ENCODE measurements at regions not wholly inside any gene's neighbourhood (a gene's known extent, or its start where the extent isn't known, plus 50 kb on each side); places are given as distances from the start of the nearest gene placed in this dataset.

- no peak for DNase-seq (ENCODE audit: low read depth in 2 of 2)
Measured at GRCh38 chr21:16357994-16358393, 628.2 kb downstream of the USP25 start.

GRCh38 chr21:16358784-16359183 is 629.0 kb downstream of the USP25 start:
- no peak for DNase-seq (ENCODE audit: low read depth in 2 of 2)

GRCh38 chr21:16363100-16363499 is 633.3 kb downstream of the USP25 start:
- no peak for DNase-seq (ENCODE audit: low read depth in 2 of 2)

GRCh38 chr21:16363518-16363917 is 633.7 kb downstream of the USP25 start:
- DNase-seq (ENCODE audit: low read depth in 2 of 2) = no peak

- no peak for DNase-seq (ENCODE audit: low read depth in 2 of 2)
Measured at GRCh38 chr21:16366207-16366606, 636.4 kb downstream of the USP25 start.

- DNase-seq (ENCODE audit: low read depth in 2 of 2) = no peak
Measured at GRCh38 chr21:16367079-16367478, 637.3 kb downstream of the USP25 start.

- DNase-seq (ENCODE audit: low read depth in 2 of 2) = no peak
Measured at GRCh38 chr21:16370186-16370585, 640.4 kb downstream of the USP25 start.

GRCh38 chr21:16372586-16372985 is 642.8 kb downstream of the USP25 start:
- no peak for DNase-seq (ENCODE audit: low read depth in 2 of 2)

- no peak for DNase-seq (ENCODE audit: low read depth in 2 of 2)
Measured at GRCh38 chr21:16376673-16377072, 646.9 kb downstream of the USP25 start.

- no peak for DNase-seq (ENCODE audit: low read depth in 2 of 2)
Measured at GRCh38 chr21:16377120-16377658, 647.4 kb downstream of the USP25 start.

- DNase-seq (ENCODE audit: low read depth in 2 of 2) = no peak
Measured at GRCh38 chr21:16377857-16378256, 648.1 kb downstream of the USP25 start.

GRCh38 chr21:16378525-16378924 is 648.7 kb downstream of the USP25 start:
- DNase-seq (ENCODE audit: low read depth in 2 of 2) = no peak

GRCh38 chr21:16388291-16388690 is 658.5 kb downstream of the USP25 start:
- no peak for DNase-seq (ENCODE audit: low read depth in 2 of 2)

- no peak for DNase-seq (ENCODE audit: low read depth in 2 of 2)
Measured at GRCh38 chr21:16388911-16389560, 659.3 kb downstream of the USP25 start.

- no peak for DNase-seq (ENCODE audit: low read depth in 2 of 2)
Measured at GRCh38 chr21:16389643-16390042, 659.9 kb downstream of the USP25 start.

GRCh38 chr21:16395285-16395684 is 665.5 kb downstream of the USP25 start:
- DNase-seq (ENCODE audit: low read depth in 2 of 2) = no peak

- no peak for DNase-seq (ENCODE audit: low read depth in 2 of 2)
Measured at GRCh38 chr21:16402752-16403151, 673.0 kb downstream of the USP25 start.

GRCh38 chr21:16404776-16405175 is 675.0 kb downstream of the USP25 start:
- DNase-seq (ENCODE audit: low read depth in 2 of 2) = no peak

- no peak for DNase-seq (ENCODE audit: low read depth in 2 of 2)
Measured at GRCh38 chr21:16406355-16406754, 676.6 kb downstream of the USP25 start.

GRCh38 chr21:16407403-16408240 is 677.8 kb downstream of the USP25 start:
- DNase-seq (ENCODE audit: low read depth in 2 of 2) = no peak

- DNase-seq (ENCODE audit: low read depth in 2 of 2) = no peak
Measured at GRCh38 chr21:16408280-16408679, 678.5 kb downstream of the USP25 start.

- DNase-seq (ENCODE audit: low read depth in 2 of 2) = no peak
Measured at GRCh38 chr21:16409352-16409751, 679.6 kb downstream of the USP25 start.

- DNase-seq (ENCODE audit: low read depth in 2 of 2) = no peak
Measured at GRCh38 chr21:16418226-16418625, 688.4 kb downstream of the USP25 start.
